Caco-2 (cell line): ENCODE measurements at regions not wholly inside any gene's neighbourhood (a gene's known extent, or its start where the extent isn't known, plus 50 kb on each side); places are given as distances from the start of the nearest gene placed in this dataset.

Experiments used
- BruUV-seq: library from RNA; stranded (reverse); fragments of 400-500 nt; replicated peaks from 2 replicates; lab custom pipeline; 2021; lab: Mats Ljungman, UMichigan
- CTCF ChIA-PET: fragments of 300-600 bp; sonication (Branson Sonifier 250); formaldehyde crosslinking; loops from one replicate; lab custom pipeline; 2022; ENCODE audit warnings: antibody characterized with exemption; lab: Charles Lee
- POLR2A ChIA-PET: fragments of 300-600 bp; sonication (Branson Sonifier 250); formaldehyde crosslinking; loops from one replicate; lab custom pipeline; 2022; ENCODE audit warnings: antibody characterized with exemption; lab: Charles Lee
- DNase-seq, 2 experiments: peaks; one replicate each; pipeline versions ENCODE4 v3.0.0 to v3.0.0-alpha.2; 2020 to 2022
- H3K27me3 ChIP-seq: replicated peaks from 2 replicates; pipeline ENCODE4 v1.6.0; 2011; ENCODE audit warnings: low read length; ENCODE audit not compliant: control insufficient read depth, insufficient read depth
- H3K36me3 ChIP-seq: 2 replicates; pipeline ENCODE4 v1.5.1; 2011; ENCODE audit warnings: low read length; ENCODE audit not compliant: control insufficient read depth, insufficient read depth
- H3K4me1 ChIP-seq: fragments of 250-450 bp; sonication (Bioruptor Pico); 2 replicates; pipeline ENCODE4 v1.5.1; 2020; ENCODE audit warnings: mild to moderate bottlenecking
- H3K4me3 ChIP-seq: 2 replicates; pipeline ENCODE4 v1.5.1; 2011; ENCODE audit warnings: low read depth, mild to moderate bottlenecking, control low read depth, low read length
- H3K9me3 ChIP-seq: fragments of 250-450 bp; sonication (Bioruptor Pico); 2 replicates; pipeline ENCODE4 v1.5.1; 2020; ENCODE audit warnings: mild to moderate bottlenecking, moderate library complexity
- H3K27ac Mint-ChIP-seq: one replicate; pipeline ENCODE4 v1.8.0; 2022; ENCODE audit warnings: mixed read lengths; ENCODE audit not compliant: unreplicated experiment
- H3K27me3 Mint-ChIP-seq: one replicate; pipeline ENCODE4 v1.8.0; 2022; ENCODE audit warnings: mixed read lengths; ENCODE audit not compliant: insufficient read depth, unreplicated experiment
- H3K36me3 Mint-ChIP-seq: one replicate; pipeline ENCODE4 v1.8.0; 2022; ENCODE audit warnings: mild to moderate bottlenecking, mixed read lengths; ENCODE audit not compliant: insufficient read depth, unreplicated experiment
- H3K4me1 Mint-ChIP-seq: one replicate; pipeline ENCODE4 v1.8.0; 2022; ENCODE audit warnings: low read depth, mixed read lengths; ENCODE audit not compliant: unreplicated experiment
- H3K4me3 Mint-ChIP-seq: one replicate; pipeline ENCODE4 v1.8.0; 2022; ENCODE audit warnings: mild to moderate bottlenecking, moderate library complexity, mixed read lengths; ENCODE audit not compliant: unreplicated experiment
- H3K9me3 Mint-ChIP-seq: one replicate; pipeline ENCODE4 v1.8.0; 2022; ENCODE audit warnings: mixed read lengths; ENCODE audit not compliant: unreplicated experiment
- intact Hi-C: fragments of 100-400 bp; cut with micrococcal nuclease; formaldehyde crosslinking; loops from one replicate; pipeline ENCODE4 v1.10.0; 2022; ENCODE audit not compliant: unreplicated experiment
- TF ChIP-seq, protein P1 (sequence below), 2 experiments: fragments of 200-600 bp in 1 of 2; IDR thresholded peaks; 1 replicate in 1 of 2; 2 replicates in 1 of 2; pipeline versions ENCODE4 v1.5.1 to v1.8.0; 2011 to 2022; ENCODE audit warnings: antibody characterized with exemption in 1 of 2, control low read depth in 1 of 2, inconsistent platforms in 1 of 2, low read depth in 1 of 2, low read length in 1 of 2, mild to moderate bottlenecking in 1 of 2, moderate library complexity in 1 of 2; ENCODE audit not compliant: insufficient read depth in 1 of 2, severe bottlenecking in 1 of 2, unreplicated experiment in 1 of 2

DNA sequence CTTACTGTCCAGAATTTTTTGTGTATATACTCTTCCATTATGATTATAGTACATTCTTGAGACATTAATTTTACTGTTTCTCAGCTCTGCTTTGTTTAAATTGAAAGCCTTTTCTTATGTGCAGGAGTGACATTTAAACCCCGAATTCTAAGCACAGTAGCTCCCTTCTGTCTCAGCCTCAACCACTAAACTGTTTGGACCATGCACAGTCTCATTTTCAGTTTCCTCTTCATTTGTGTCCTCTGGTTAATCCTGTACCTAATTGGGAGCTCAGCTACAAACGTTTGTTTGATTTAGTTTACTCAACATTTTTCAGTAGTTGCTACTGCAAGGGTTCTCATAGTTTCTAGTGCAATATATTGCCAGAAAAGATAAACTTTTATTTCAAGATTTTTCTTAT is 206.3 kb downstream of the SLITRK5 start:
- intact Hi-C loops, result no loop called here
- H3K4me1 Mint-ChIP-seq, result no peaks in the 10 kb centered on the region

DNA sequence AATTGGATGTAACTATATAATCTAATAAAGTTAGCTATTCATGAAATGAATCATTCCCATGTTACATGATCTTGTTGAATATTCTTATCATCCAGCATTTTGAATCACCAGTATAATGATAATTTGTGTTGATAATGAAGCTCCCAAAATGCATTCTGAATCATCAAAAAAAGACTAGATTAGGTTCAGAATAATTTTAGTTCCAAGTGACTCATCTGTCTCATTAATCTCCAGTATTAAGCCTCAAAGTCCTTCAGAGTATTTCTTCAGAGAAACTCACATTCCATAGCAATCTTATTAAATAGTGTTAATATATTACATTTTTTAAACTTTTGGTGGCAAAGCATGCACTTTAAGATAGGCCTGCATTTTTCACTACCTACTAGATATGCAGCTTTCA is 207.5 kb downstream of the SLITRK5 start:
- POLR2A ChIA-PET, result no interaction called here
- intact Hi-C loops, result no loop called here
- H3K4me1 Mint-ChIP-seq, result no peaks in the 10 kb centered on the region

More for the DNA sequence above, 206.3 kb downstream of the SLITRK5 start:
- Histone ChIP-seq H3K4me1 (no peaks in the 10 kb centered on the region), H3K27me3 (no peaks in the 10 kb centered on the region), H3K36me3 (no peaks in the 10 kb centered on the region), H3K9me3 (no peaks in the 10 kb centered on the region), H3K4me3 (no peak overlapping the region)
- DNase-seq, result no peak
- ChIA-PET CTCF (no interaction called here), POLR2A (no interaction called here)
- TF ChIP-seq, protein P1, sequence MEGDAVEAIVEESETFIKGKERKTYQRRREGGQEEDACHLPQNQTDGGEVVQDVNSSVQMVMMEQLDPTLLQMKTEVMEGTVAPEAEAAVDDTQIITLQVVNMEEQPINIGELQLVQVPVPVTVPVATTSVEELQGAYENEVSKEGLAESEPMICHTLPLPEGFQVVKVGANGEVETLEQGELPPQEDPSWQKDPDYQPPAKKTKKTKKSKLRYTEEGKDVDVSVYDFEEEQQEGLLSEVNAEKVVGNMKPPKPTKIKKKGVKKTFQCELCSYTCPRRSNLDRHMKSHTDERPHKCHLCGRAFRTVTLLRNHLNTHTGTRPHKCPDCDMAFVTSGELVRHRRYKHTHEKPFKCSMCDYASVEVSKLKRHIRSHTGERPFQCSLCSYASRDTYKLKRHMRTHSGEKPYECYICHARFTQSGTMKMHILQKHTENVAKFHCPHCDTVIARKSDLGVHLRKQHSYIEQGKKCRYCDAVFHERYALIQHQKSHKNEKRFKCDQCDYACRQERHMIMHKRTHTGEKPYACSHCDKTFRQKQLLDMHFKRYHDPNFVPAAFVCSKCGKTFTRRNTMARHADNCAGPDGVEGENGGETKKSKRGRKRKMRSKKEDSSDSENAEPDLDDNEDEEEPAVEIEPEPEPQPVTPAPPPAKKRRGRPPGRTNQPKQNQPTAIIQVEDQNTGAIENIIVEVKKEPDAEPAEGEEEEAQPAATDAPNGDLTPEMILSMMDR (IDR thresholded peaks at IDR 0.05; ENCODE audit: insufficient read depth in 1 of 2, low read depth in 1 of 2, low read length in 1 of 2, severe bottlenecking in 1 of 2, unreplicated experiment in 1 of 2), result no peak
- no peak overlapping the region for H3K27ac Mint-ChIP-seq
- no TSS peak for BruUV-seq
- no peak overlapping the region for H3K4me3 Mint-ChIP-seq
- H3K36me3 Mint-ChIP-seq, result no peaks in the 10 kb centered on the region
- H3K27me3 Mint-ChIP-seq, result no peaks in the 10 kb centered on the region
- H3K9me3 Mint-ChIP-seq, result no peaks in the 10 kb centered on the region

DNA sequence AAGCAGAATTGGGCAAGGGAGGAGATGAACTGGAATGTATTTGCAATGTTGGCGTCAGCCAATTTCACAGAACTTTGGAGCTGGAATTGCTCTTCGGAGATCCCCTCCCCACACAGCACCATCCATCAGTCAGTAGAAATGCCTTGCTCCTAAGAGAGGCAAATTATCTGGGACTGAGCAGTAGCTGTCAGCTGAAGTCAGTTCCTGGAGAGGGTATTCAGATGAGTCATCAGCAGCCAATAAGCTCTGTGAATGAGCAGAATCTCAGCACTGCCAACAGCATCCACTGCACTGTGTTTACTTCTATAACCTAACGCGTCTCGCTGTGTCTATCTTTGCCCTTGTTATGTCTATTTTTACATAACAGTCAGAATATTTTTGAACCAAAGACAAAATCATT is 213.7 kb downstream of the SLITRK5 start:
- Histone ChIP-seq H3K27me3 (no peaks in the 10 kb centered on the region), H3K4me1 (no peaks in the 10 kb centered on the region), H3K36me3 (no peaks in the 10 kb centered on the region), H3K4me3 (no peak overlapping the region), H3K9me3 (no peaks in the 10 kb centered on the region)
- Mint-ChIP-seq H3K9me3 (no peaks in the 10 kb centered on the region), H3K27ac (no peak overlapping the region), H3K4me1 (no peaks in the 10 kb centered on the region), H3K27me3 (no peaks in the 10 kb centered on the region), H3K4me3 (no peak overlapping the region), H3K36me3 (no peaks in the 10 kb centered on the region)
- CTCF ChIA-PET, result no interaction called here
- DNase-seq, result no peak
- no TSS peak for BruUV-seq
- TF ChIP-seq, protein P1 (IDR thresholded peaks at IDR 0.05; ENCODE audit: insufficient read depth in 1 of 2, low read depth in 1 of 2, low read length in 1 of 2, severe bottlenecking in 1 of 2, unreplicated experiment in 1 of 2), result no peak
- intact Hi-C loops, result no loop called here
- POLR2A ChIA-PET, result no interaction called here

More for the DNA sequence above, 207.5 kb downstream of the SLITRK5 start:
- no peak overlapping the region for H3K4me3 Mint-ChIP-seq
- H3K36me3 Mint-ChIP-seq, result no peaks in the 10 kb centered on the region
- CTCF ChIA-PET, result no interaction called here
- H3K9me3 Mint-ChIP-seq, result no peaks in the 10 kb centered on the region
- Histone ChIP-seq H3K4me3 (no peak overlapping the region), H3K36me3 (no peaks in the 10 kb centered on the region), H3K27me3 (no peaks in the 10 kb centered on the region), H3K4me1 (no peaks in the 10 kb centered on the region), H3K9me3 (no peaks in the 10 kb centered on the region)
- TF ChIP-seq, protein P1 (IDR thresholded peaks at IDR 0.05; ENCODE audit: insufficient read depth in 1 of 2, low read depth in 1 of 2, low read length in 1 of 2, severe bottlenecking in 1 of 2, unreplicated experiment in 1 of 2), result no peak
- no peak overlapping the region for H3K27ac Mint-ChIP-seq
- H3K27me3 Mint-ChIP-seq, result no peaks in the 10 kb centered on the region
- DNase-seq, result no peak
- BruUV-seq, result no TSS peak
